GM18502 (cell line): ENCODE measurements at regions not wholly inside any gene's neighbourhood (a gene's known extent, or its start where the extent isn't known, plus 50 kb on each side); places are given as distances from the start of the nearest gene placed in this dataset.

Experiments
- ATAC-seq: cut with Tn5 transposase; IDR thresholded peaks from one replicate; pipeline ENCODE4 v1.9.1; 2021; ENCODE audit warnings: mild to moderate bottlenecking; ENCODE audit not compliant: unreplicated experiment, poor library complexity

GRCh38 chr15:26477044-26477443 lies 295.8 kb downstream of the GABRB3 start:
- ATAC-seq = no peak

DNA sequence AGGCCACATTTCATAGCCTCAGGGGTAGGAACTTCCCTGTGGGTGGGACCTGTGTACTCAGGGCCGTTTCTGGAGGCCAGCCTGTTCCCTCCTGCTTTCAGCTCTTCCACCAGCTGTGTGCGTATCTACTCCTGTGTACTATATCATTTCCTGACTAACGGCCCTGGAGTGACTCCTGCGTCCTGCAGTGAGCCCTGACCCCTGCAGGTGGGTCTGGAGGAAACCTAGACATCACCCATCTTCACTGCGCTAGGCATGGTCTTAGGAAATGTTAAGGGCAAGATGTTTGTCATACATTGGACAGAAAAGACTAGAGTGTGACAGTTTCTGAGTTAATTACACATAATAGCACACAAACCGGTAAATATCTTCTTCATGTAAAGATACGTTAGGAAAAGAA lies 297.3 kb downstream of the GABRB3 start:
- ATAC-seq = no peak

DNA sequence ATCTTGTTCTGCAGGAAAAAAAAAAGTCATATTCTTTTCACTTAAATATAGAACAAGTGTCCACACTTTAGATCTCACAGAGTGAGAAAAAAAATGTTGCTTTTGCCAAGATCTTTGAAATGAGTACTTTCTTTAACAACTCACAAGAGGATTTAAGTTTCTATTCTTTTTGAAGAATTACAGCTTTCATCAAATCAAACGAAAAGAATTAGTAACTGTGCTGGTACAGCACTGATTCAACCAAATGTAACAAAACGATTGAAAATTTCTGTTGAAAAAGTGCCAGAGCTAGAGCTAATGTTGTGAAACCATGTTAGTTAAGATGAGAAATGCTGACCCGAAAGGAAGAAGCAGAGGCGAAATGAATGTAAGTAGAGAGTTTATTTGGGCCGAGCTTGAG lies 300.2 kb downstream of the GABRB3 start:
- ATAC-seq = no peak

DNA sequence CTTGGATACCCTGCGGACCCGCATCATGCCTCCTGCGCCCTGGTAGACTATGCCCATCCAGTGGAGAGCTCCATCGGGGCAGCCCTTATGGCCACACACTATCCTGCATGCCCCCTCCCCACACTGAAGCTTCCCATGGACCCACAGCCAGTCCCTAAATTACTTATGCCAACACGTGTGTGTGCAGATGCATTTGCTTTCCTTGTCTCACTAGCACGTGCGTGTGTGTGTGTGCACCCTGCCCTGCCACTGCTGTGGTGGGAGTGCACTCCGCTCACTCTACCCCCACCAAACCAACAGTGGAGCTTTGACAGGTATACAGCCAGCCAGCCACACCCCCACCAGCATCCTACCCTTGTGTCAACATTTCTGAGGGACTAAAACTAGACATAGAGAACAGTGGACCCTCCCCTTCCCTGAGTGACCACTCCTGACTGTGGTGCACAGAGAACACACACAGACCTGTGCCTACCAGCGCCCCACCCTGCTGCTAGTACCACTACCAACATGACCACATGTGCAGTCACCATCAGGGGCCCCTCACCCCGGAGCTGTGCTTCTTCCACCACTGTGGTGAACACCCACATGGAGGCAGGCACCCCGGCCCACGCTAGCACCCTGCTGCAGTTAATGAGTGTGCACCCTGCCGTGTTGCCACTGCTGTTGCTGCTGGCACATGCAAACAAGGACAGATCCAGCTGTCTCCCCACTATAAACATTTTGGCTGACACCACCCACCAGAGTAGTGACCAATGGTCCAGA lies 310.8 kb downstream of the GABRB3 start:
- no peak for ATAC-seq

DNA sequence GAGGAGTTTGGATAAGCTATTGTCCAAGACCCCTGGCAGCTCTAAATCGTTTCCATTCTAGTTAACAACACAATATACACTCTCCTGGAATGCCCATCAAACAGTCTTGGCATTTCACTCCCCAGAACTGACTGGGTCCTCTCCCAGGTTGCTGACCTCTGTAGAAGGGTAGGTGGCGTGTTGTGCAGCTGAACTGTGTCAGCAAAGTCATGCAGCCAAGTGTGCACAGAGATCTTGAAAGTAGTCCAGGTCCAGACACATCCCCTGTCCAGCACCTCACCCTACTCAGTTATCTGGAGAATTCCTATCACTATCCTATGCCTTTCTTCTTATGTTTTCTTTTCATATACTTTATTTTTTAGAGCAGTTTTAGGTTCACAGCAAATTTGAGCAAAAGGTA lies 312.7 kb downstream of the GABRB3 start:
- no peak for ATAC-seq

DNA sequence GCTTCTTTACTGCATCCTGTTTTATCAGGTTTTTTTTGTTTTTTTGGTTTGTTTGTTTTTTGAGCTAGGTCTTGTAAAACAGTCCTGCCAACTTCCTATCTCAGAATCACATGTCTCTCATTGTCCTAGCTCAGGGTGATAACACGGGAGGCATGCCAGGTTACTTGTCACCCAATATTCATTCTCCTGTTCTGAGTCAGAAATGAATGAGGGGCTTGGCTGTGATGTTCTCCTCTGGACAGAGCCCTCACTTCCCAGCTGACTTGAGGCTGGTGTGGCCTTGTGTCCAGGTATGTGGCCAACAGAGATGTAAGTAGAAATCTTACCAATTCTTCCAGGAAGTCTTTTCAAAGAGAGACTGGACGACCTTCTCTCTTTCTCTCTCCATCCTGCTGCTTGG lies 317.0 kb downstream of the GABRB3 start:
- no peak for ATAC-seq

DNA sequence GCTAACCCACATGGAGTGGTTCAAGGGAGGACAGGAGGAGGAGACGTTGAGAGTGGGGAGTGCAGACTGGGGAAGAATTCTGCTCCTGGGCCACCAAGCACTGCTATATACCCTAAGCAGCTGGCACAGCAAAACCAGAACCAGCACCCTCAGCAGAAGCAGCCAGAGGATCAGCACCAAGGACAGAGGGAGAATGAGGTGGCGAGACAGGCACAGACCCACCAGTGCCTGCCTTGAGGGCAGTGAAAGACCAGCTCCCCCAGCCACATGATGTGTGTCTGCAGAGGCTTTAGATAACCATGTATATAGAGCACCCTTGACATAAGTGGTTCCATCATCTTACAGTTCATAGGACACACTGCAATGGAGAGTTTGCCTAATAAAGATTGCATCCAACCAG lies 319.0 kb downstream of the GABRB3 start:
- no peak for ATAC-seq

GRCh38 chr15:26451995-26452394 lies 320.9 kb downstream of the GABRB3 start:
- ATAC-seq = no peak

DNA sequence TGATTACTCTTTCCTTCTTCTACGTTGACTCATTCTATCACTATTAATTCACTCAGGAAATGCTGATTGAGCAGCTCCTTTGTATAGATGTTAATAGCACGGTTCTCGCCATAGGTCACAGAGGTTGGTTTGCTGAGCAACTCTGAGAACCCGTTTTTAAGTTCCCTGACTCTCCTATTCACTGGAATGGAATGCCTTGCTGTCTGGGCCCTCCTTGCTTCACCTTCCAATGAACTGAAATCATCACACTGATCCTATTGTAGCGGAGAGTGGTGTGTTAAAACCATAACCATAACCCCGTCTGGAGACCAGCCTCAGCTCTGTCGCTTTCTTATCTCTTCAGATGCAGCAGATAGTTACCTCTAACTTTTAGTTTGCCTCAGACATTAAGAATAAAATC lies 323.6 kb downstream of the GABRB3 start:
- no peak for ATAC-seq

DNA sequence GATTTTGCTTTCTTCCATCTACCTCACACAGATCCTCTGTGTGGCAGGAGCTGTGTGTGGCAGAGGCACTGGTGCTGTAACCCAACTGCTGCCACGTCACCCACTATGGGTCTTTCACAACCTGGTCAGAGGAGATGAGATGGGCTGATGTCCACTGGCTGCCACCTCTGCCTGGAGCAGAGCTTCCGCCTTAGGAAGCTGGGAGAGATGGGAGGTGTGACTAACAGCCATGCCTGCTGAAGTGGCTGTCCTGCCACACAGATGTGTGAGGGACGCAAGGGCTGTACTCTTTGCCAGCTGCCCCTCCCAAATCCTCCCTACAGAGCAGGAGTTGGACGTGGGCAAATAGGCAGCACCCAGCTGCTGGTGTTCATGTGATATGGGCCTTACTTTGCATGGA lies 329.5 kb downstream of the GABRB3 start:
- ATAC-seq = no peak

DNA sequence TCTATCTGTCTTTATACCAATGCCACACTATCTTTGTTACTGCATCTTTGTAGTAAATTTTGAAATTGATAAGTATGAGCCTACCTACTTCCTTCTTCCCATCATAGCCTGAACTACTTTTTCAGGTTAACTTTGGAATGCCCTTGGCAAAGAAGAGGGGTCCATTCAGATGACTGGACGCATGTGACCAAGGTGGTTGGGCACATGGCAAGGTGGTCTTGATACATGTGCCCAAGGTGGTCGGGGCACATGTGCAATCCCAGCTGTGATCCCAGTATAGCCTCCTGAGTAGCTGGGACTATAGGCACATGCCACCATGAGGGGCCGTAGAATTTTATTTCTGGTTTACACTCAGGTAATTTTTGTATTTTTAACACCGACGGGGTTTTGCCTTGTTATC lies 330.2 kb downstream of the GABRB3 start:
- ATAC-seq = no peak

DNA sequence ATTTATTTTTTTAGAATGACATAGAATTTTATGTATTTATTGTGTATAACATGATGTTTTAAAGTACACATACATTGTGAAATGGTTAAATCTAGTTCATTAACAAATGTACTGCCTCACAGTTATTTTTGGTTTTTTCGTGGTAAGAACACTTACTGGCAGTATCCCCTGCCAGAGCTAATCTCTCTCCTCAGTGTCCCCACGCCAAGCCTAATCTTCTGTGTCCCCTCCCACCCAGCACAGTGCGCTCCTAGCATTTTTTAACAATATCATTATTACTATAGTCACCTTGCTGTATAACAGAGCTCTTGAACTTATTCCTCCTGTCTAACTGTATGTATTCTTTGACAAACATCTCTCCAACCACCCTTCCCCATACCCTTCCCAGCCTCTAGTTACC lies 333.2 kb downstream of the GABRB3 start:
- no peak for ATAC-seq

GRCh38 chr15:26438718-26439117 lies 334.1 kb downstream of the GABRB3 start:
- no peak for ATAC-seq

DNA sequence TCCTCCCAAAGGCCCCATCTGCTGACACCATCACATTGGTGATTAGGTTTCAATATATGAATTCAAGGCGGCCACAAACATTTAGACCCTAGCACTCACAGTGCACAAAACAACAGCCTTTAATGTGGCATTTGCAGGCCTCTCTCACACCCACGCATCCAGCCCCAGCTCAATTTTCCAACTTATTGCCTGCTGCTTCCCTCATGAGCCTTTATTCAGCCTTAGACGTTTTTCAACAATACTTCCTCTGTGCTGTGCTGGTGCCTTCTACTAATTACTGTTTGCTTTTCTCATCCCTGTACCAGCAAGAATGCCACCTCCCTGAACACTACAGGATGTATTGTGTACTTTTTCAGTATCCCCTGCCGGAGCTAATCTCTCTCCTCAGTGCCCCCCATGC lies 334.6 kb downstream of the GABRB3 start:
- no peak for ATAC-seq

- no peak for ATAC-seq
Measured at GRCh38 chr15:26433818-26434217, 339.0 kb downstream of the GABRB3 start.

GRCh38 chr15:26433060-26433459 lies 339.8 kb downstream of the GABRB3 start:
- ATAC-seq = no peak

DNA sequence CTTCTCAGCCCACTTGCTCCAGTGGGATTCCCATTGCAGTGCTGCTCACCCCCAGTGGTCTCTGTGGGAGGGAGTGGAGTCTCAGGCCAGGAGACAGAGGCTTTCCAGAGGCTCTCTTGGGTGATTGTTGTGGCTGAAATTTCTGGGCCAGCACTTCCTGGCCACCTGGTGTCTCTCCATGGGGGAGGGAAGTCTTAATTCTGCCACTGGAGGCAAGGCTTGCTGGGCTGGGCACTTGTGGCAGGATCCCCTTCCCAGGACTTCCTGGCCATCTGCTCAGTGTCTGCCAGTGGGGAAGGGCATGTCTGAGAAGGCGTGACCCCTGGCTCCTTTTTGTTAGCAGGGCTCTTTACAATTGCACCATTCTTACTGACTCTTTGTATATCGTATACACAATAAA lies 351.8 kb downstream of the GABRB3 start:
- no peak for ATAC-seq

DNA sequence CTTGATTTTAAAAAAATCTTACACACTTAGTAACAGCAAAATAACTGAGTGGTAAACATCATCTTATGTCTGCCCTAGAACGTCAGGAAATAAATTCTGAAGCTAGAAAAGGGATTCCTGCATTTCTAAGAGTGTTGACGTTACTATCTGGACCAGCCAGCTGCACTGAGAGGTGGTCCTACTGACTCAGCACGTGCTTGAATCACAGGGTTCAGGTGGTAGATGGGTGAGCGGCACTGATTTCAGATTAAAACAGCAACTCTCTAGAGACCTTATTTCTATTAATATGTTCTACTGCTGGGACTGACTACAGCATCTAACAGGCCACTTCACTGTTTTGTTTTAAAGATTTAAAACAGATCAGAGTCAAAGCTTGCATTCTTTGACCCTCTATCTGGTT lies 377.2 kb downstream of the GABRB3 start:
- no peak for ATAC-seq

DNA sequence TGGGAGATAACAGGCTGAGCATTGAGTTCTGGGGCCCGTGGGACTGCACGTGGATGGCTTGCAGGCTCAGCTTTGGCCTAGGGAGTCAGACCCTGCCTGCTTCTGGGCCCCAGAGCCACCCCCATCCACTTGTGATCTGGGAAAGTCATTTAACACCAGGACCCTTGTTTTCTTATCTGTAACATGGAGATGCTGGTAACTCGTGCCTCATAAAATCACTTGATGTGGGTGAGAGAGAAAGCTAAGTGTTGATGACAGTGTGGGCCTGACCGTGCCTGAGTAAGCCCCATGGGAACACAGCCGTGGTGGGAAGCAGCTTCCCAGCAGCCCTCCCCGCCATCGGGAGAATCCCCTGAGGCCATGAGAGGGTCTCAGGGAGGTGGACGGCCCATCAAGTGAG lies 378.1 kb downstream of the GABRB3 start:
- ATAC-seq = no peak

- ATAC-seq = no peak
Measured at GRCh38 chr15:26392956-26393355, 379.9 kb downstream of the GABRB3 start.

DNA sequence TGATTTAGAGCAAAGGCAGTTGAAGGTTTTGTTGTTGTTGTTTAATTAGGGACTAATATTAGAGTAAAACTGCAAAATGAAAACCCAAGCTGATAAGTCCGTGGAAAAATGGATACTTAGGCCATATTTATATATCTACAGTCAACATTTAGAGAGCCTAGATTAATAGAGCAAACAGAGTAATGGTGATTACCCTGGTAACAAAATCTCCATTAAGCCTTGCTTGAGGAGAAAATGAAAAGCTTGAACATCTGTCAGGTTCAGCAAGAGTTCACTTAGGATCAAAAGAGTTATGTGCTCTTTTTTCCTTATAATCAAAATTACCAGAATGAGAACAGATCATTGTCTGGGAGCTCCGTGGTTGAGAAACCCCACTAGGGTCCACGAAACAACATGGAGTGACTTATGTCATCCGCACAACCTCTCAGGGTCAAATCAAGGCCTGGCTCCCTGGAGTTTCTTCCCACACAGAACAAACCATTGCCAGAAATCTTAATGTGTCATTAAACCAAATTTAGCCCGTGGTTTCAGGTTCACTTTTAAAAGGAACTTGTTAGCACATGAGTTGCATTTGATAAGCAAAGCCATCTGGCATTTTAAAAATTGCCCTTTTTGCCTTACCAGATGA lies 381.2 kb downstream of the GABRB3 start:
- ATAC-seq = no peak

DNA sequence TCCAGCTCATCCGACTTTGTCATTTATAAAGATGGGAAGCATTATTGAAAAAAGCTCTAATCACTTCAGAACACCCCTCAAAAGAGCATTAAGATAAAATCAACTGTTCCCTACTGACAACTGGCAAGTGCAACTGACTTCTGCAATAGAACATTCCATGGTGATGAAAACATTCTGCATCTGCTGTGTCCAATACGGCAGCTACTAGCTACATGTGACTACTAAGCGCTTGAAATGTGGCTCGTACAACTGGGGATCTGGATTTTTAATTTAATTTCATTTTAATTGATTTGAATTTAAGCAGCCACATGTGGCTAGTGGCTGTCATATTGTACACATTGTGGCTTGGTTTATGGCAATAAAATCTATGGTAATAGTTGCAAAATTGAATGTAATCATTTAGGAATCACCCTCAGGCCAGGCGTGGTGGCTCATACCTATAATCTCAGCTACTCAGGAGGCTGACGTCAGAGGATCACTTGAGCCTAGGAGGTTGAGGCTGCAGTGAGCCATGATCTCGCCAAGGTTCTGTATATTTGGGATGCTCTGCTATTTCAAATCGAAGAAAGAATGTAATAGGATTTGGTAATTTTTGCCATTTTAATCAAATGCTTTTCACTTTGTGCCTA lies 390.3 kb downstream of the GABRB3 start:
- no peak for ATAC-seq
